Astrocyte of the cerebellum (primary cell): ENCODE measurements at regions not wholly inside any gene's neighbourhood (a gene's known extent, or its start where the extent isn't known, plus 50 kb on each side); places are given as distances from the start of the nearest gene placed in this dataset.

Experiments
- DNase-seq: peaks from one replicate; pipeline ENCODE4 v3.0.0-alpha.2; 2011; ENCODE audit warnings: low read depth
- H3K4me3 ChIP-seq: 2 replicates; pipeline ENCODE4 v1.5.1; 2011; ENCODE audit warnings: mild to moderate bottlenecking, low read depth, low read length, moderate library complexity
- CTCF ChIP-seq: IDR thresholded peaks from 2 replicates; pipeline ENCODE4 v1.5.1; 2012; ENCODE audit warnings: low read length, low read depth, moderate library complexity, mild to moderate bottlenecking; ENCODE audit errors: missing control alignments
- in situ Hi-C: cut with HindIII; loops from 2 replicates; pipeline ENCODE4 v1.10.0; 2017; ENCODE audit warnings: low sequenced_read_pairs

GRCh38 chr10:69692267-69692666 is 62.2 kb downstream of the FAM241B start:
- in situ Hi-C loops = no loop called here
- no peak overlapping the region for H3K4me3 ChIP-seq
- DNase-seq = no peak
- no peak for TF ChIP-seq CTCF

GRCh38 chr10:69692891-69693290 is 62.8 kb downstream of the FAM241B start:
- TF ChIP-seq CTCF = no peak
- in situ Hi-C loops = no loop called here
- no peak overlapping the region for H3K4me3 ChIP-seq
- no peak for DNase-seq

DNA sequence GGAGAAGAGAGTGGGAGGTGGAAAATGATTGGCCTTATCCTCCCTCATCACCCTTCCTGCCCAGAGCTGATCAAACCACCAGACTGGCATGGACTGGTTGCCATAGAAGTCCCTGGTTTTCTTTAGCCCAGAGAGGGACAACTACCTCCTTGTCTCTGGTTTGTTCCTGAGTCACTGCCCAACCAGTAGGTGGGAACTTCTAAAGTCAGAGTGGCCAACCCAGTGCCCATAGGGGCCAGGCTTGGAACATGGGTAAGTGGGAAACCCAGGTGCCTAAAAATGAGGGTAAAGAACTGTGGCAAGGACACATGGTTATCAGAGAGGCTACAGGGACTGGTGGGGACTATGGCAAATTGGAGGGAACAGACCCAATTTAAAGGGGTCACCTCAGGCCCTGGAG is 63.8 kb downstream of the FAM241B start:
- no peak for DNase-seq
- in situ Hi-C loops = no loop called here
- TF ChIP-seq CTCF = no peak

GRCh38 chr10:69696073-69696731 is 66.2 kb downstream of the FAM241B start:
- peak; percentile 65 for TF ChIP-seq CTCF
- peak; percentile 78 for DNase-seq
- H3K4me3 ChIP-seq = no peak overlapping the region
- in situ Hi-C loops = loop anchor here (5.0 kb wide), 1 partner anchor 96 kb away; no protein-coding TSS in a partner anchor

More for the DNA sequence above, 63.8 kb downstream of the FAM241B start:
- H3K4me3 ChIP-seq = no peak overlapping the region

- TF ChIP-seq CTCF = no peak
- no peak overlapping the region for H3K4me3 ChIP-seq
- in situ Hi-C loops = loop anchor here (5.0 kb wide), 1 partner anchor 95 kb away; no protein-coding TSS in a partner anchor
- no peak for DNase-seq
Measured at GRCh38 chr10:69697006-69697405, 67.0 kb downstream of the FAM241B start.

DNA sequence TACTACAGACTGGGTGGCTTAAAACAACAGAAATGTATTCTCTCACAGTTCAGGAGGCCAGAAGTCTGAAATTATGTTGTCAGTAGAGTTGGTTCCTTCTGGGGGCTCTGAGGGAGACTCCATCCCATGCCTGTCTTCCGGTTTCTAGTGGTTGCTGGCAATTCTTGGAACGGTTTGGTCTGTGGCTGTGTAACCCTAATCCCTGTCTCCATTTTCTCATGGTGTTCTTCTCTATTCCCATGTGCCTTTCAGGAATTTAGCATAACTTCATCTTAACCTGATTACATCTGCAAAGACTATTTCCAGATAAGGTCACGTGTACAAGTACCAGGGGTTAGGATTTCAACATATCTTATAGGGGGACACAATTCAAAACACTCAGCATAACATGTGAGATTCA is 73.2 kb downstream of the FAM241B start:
- in situ Hi-C loops = no loop called here
- no peak for DNase-seq
- TF ChIP-seq CTCF = no peak
- no peak overlapping the region for H3K4me3 ChIP-seq
